K562 (cell line): ENCODE measurements at regions not wholly inside any gene's neighbourhood (a gene's known extent, or its start where the extent isn't known, plus 50 kb on each side); places are given as distances from the start of the nearest gene placed in this dataset.

Experiments
- ATAC-seq: fragments of 200-7000 bp; cut with Tn5 transposase; 3 replicates; pipeline ENCODE4 v1.9.1; 2020; ENCODE audit warnings: moderate library complexity
- BruUV-seq: library from RNA; stranded (reverse); fragments of 400-500 nt; replicated peaks from 2 replicates; lab custom pipeline; 2021; lab: Mats Ljungman, UMichigan
- CTCF ChIA-PET: fragments of 300-600 bp; formaldehyde crosslinking; extraction: SDS; loops from one replicate; lab custom pipeline; 2021; ENCODE audit warnings: low intra/inter-chr PET ratio; lab: Yijun Ruan, JAX
- POLR2A ChIA-PET: fragments of 300-600, 350-650 bp; sonication (Branson Sonifier 250); formaldehyde crosslinking; extraction: SDS; loops from one replicate; lab custom pipeline; 2021; ENCODE audit warnings: antibody characterized with exemption, inconsistent platforms; lab: Yijun Ruan, JAX
- DNase-seq, 4 experiments: peaks; one replicate each; pipeline versions ENCODE4 v3.0.0 to v3.0.0-alpha.2; 2011 to 2018; ENCODE audit warnings: low spot score in 3 of 4, mixed read lengths in 3 of 4; ENCODE audit errors: extremely low read depth in 1 of 4
- FAIRE-seq: peaks from 2 replicates; lab custom pipeline; 2011; peaks lifted over from hg19 to GRCh38; lab: Jason Lieb, UNC
- H2AFZ ChIP-seq: 2 replicates; pipeline ENCODE4 v1.6.0; 2011; ENCODE audit warnings: low read depth, low read length, control low read depth, inconsistent platforms
- H3K27ac ChIP-seq: fragments of 200-600 bp; 3 replicates; pipeline ENCODE4 v1.8.0; 2011; ENCODE audit warnings: low read depth, mild to moderate bottlenecking, control low read depth, inconsistent platforms, low read length, moderate library complexity, mixed read lengths; ENCODE audit errors: extremely low read depth
- H3K27me3 ChIP-seq, 2 experiments: fragments of 300-600 bp in 1 of 2; 2 replicates in 1 of 2; 3 replicates in 1 of 2; pipeline versions ENCODE4 v1.6.0 to v1.8.0; 2011; ENCODE audit warnings: inconsistent platforms in 2 of 2, low read length in 2 of 2, mild to moderate bottlenecking in 1 of 2, mixed read lengths in 1 of 2, moderate library complexity in 1 of 2; ENCODE audit not compliant: control insufficient read depth in 2 of 2, insufficient read depth in 2 of 2
- H3K36me3 ChIP-seq: fragments of 300-600 bp; 3 replicates; pipeline ENCODE4 v1.8.0; 2011; ENCODE audit warnings: mild to moderate bottlenecking, low read length, inconsistent platforms; ENCODE audit not compliant: control insufficient read depth, insufficient read depth
- H3K4me1 ChIP-seq, 2 experiments: fragments of 200-600 bp in 1 of 2; replicated peaks in 1 of 2; 2 replicates in 1 of 2; 3 replicates in 1 of 2; pipeline versions ENCODE4 v1.5.1 to v1.8.0; 2011; ENCODE audit warnings: inconsistent platforms in 2 of 2, low read length in 2 of 2, mild to moderate bottlenecking in 1 of 2, mixed read lengths in 1 of 2, moderate library complexity in 1 of 2; ENCODE audit not compliant: control insufficient read depth in 2 of 2, insufficient read depth in 2 of 2
- H3K4me2 ChIP-seq: 2 replicates; pipeline ENCODE4 v1.6.1; 2011; ENCODE audit warnings: low read length, control low read depth, inconsistent platforms, mixed read lengths; ENCODE audit not compliant: insufficient read depth
- H3K4me3 ChIP-seq: fragments of 200-600 bp; sonication (generic), shearing (Covaris generic); 2 replicates; pipeline ENCODE4 v1.5.1; 2016; ENCODE audit warnings: control low read depth, inconsistent platforms
- H3K79me2 ChIP-seq: fragments of 200-600 bp; 3 replicates; pipeline ENCODE4 v1.8.0; 2011; ENCODE audit warnings: low read length, inconsistent platforms; ENCODE audit not compliant: control insufficient read depth, insufficient read depth
- H3K9ac ChIP-seq, 2 experiments: 2 replicates each; pipeline versions ENCODE4 v1.6.0 to v1.6.1; 2011; ENCODE audit warnings: low read depth in 2 of 2, low read length in 2 of 2, control low read depth in 1 of 2, inconsistent platforms in 1 of 2, mild to moderate bottlenecking in 1 of 2, mixed read lengths in 1 of 2; ENCODE audit not compliant: insufficient read depth in 1 of 2
- H3K9me1 ChIP-seq: one replicate; pipeline ENCODE4 v1.6.0; 2011; ENCODE audit warnings: inconsistent platforms, mild to moderate bottlenecking, low read length, moderate library complexity; ENCODE audit not compliant: control insufficient read depth, insufficient read depth
- H3K9me3 ChIP-seq: replicated peaks from 2 replicates; pipeline ENCODE4 v1.5.1; 2011; ENCODE audit warnings: low read depth, low read length, inconsistent platforms; ENCODE audit not compliant: control insufficient read depth, insufficient read depth
- H4K20me1 ChIP-seq: replicated peaks from 2 replicates; pipeline ENCODE4 v1.6.1; 2011; ENCODE audit warnings: low read length, inconsistent platforms, mixed read lengths; ENCODE audit not compliant: control insufficient read depth, insufficient read depth
- CEBPB ChIP-seq: fragments of 450-650 bp; IDR thresholded peaks from 2 replicates; pipeline ENCODE4 v1.6.1; 2016; ENCODE audit warnings: missing genetic modification characterization, missing compliant biosample characterization
- CGGBP1 ChIP-seq: fragments of 250-450 bp; sonication (Bioruptor Pico); IDR thresholded peaks from 2 replicates; pipeline ENCODE4 v1.9.0; 2021; ENCODE audit warnings: mild to moderate bottlenecking
- CXXC5 ChIP-seq: fragments of 250-450 bp; sonication (Bioruptor Pico); IDR thresholded peaks from 2 replicates; pipeline ENCODE4 v1.8.0; 2022; ENCODE audit warnings: inconsistent platforms, mild to moderate bottlenecking, moderate library complexity
- FOXK1 ChIP-seq: sonication (generic); formaldehyde crosslinking; IDR thresholded peaks from 2 replicates; pipeline ENCODE4 v1.8.0; 2022; ENCODE audit warnings: missing genetic modification reagents, mild to moderate bottlenecking, borderline replicate concordance
- MXI1 ChIP-seq: IDR thresholded peaks from 2 replicates; pipeline ENCODE4 v1.6.1; 2011; ENCODE audit warnings: low read depth, mild to moderate bottlenecking, improper control_type of control experiment, low read length
- NCOA6 ChIP-seq: fragments of 450-650 bp; IDR thresholded peaks from 2 replicates; pipeline ENCODE4 v1.6.1; 2017; ENCODE audit warnings: mild to moderate bottlenecking
- NR2C1 ChIP-seq, 2 experiments: fragments of 450-650 bp; IDR thresholded peaks; 2 replicates each; pipeline ENCODE4 v1.6.1; 2017; ENCODE audit warnings: mild to moderate bottlenecking in 2 of 2, antibody characterized with exemption in 1 of 2, inconsistent platforms in 1 of 2, missing compliant biosample characterization in 1 of 2, missing genetic modification characterization in 1 of 2
- PHF20 ChIP-seq: fragments of 450-650 bp; IDR thresholded peaks from 2 replicates; pipeline ENCODE4 v1.6.1; 2018; ENCODE audit not compliant: partially characterized antibody
- PHF21A ChIP-seq: fragments of 450-650 bp; IDR thresholded peaks from 2 replicates; pipeline ENCODE4 v1.6.1; 2017; ENCODE audit warnings: low read depth, borderline replicate concordance
- RUNX1 ChIP-seq: sonication (generic); IDR thresholded peaks from 2 replicates; pipeline ENCODE4 v1.6.1; 2016; ENCODE audit warnings: antibody characterized with exemption, low read depth
- TSHZ1 ChIP-seq: fragments of 250-450 bp; sonication (Bioruptor Pico); IDR thresholded peaks from 2 replicates; pipeline ENCODE4 v1.4.0; 2020; ENCODE audit warnings: mild to moderate bottlenecking, moderate library complexity
- ZNF507 ChIP-seq: conservative IDR thresholded peaks from 2 replicates; pipeline ENCODE4 v1.6.1; 2017; ENCODE audit warnings: missing genetic modification characterization, missing compliant biosample characterization
- WGBS: fragments of 100-300 bp; shearing (Covaris generic); methylation state at CpG from one replicate; pipeline ENCODE4 v1.1.6; 2016; ENCODE audit warnings: low coverage, mixed read lengths; ENCODE audit not compliant: insufficient coverage; ENCODE audit errors: missing lambda C conversion rate; 5-methylcytosine and 5-hydroxymethylcytosine counted together
- in situ Hi-C: fragments of 300-500 bp; cut with MboI; formaldehyde crosslinking; loops from 4 replicates; pipeline ENCODE4 v1.15.0; 2018; ENCODE audit warnings: inconsistent platforms, mixed read lengths
- intact Hi-C: fragments of 100-400 bp; cut with micrococcal nuclease; formaldehyde crosslinking; loops from 2 replicates; pipeline ENCODE4 v1.14.2; 2022
- TF ChIP-seq, protein P1 (sequence below): IDR thresholded peaks from 2 replicates; pipeline ENCODE4 v1.6.1; 2014; ENCODE audit warnings: antibody characterized with exemption
- TF ChIP-seq, protein P2 (sequence below): sonication (generic); formaldehyde crosslinking; IDR thresholded peaks from 2 replicates; pipeline ENCODE4 v1.9.0; 2022; ENCODE audit warnings: mild to moderate bottlenecking, missing genetic modification reagents
- TF ChIP-seq, protein P3 (sequence below): sonication (generic); formaldehyde crosslinking; IDR thresholded peaks from 2 replicates; pipeline ENCODE4 v1.9.0; 2022; ENCODE audit warnings: mild to moderate bottlenecking, missing genetic modification reagents

DNA sequence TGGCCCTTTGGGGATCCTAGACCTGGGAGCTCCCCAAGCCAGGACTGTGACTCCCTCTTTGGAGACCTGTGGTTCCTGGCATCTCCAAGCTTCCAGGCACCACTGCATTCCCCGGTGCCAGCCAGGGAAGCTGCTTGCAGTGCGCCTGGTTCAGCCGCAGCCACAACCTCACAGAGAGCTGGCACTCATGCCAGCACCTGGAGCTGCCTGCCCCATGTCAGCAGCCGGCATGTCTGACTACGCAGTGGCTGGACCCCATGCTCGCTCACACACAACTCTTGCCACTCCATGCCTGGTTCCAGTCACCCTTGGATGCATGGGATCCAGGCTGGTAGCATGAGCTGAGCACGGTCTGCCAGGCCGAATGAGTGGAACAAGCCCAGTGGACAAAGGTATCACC is 426.6 kb downstream of the LRRIQ3 start (continued):
- TF ChIP-seq, protein P1, sequence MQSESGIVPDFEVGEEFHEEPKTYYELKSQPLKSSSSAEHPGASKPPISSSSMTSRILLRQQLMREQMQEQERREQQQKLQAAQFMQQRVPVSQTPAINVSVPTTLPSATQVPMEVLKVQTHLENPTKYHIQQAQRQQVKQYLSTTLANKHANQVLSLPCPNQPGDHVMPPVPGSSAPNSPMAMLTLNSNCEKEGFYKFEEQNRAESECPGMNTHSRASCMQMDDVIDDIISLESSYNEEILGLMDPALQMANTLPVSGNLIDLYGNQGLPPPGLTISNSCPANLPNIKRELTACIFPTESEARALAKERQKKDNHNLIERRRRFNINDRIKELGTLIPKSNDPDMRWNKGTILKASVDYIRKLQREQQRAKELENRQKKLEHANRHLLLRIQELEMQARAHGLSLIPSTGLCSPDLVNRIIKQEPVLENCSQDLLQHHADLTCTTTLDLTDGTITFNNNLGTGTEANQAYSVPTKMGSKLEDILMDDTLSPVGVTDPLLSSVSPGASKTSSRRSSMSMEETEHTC, result no peak

GRCh38 chr1:73770109-73770905 is 427.7 kb downstream of the LRRIQ3 start:
- BruUV-seq, result no TSS peak
- ATAC-seq (no peak), FAIRE-seq (no peak), DNase-seq (no peak)
- no peaks in the 10 kb centered on the region for H3K36me3 ChIP-seq
- no peaks in the 10 kb centered on the region for H3K9me3 ChIP-seq
- H3K27ac ChIP-seq, result no peak overlapping the region
- in situ Hi-C loops (no loop called here), intact Hi-C loops (no loop called here)
- no peaks in the 10 kb centered on the region for H4K20me1 ChIP-seq
- no peaks in the 10 kb centered on the region for H3K79me2 ChIP-seq
- H2AFZ ChIP-seq, result no peak overlapping the region
- no peak overlapping the region for H3K9ac ChIP-seq
- 1% methylated on average over 10 of the region's 10 CpGs for WGBS
- H3K4me2 ChIP-seq, result no peak overlapping the region
- ChIA-PET CTCF (no interaction called here), POLR2A (no interaction called here)
- H3K9me1 ChIP-seq, result no peaks in the 10 kb centered on the region
- TF ChIP-seq MXI1, result no peak
- no peak for TF ChIP-seq PHF21A
- no peak for TF ChIP-seq FOXK1 (CRISPR knock-in tag)
- TF ChIP-seq CEBPB (tag), result no peak
- no peak for TF ChIP-seq CXXC5
- TF ChIP-seq PHF20, result no peak
- no peak for TF ChIP-seq NCOA6
- TF ChIP-seq RUNX1, result no peak
- TF ChIP-seq NR2C1 (IDR thresholded peaks at IDR 0.05), result no peak
- TF ChIP-seq NR2C1 (tag; IDR thresholded peaks at IDR 0.05), result no peak
- no peak for TF ChIP-seq CGGBP1 (CRISPR knock-in tag)
- TF ChIP-seq, protein P2, sequence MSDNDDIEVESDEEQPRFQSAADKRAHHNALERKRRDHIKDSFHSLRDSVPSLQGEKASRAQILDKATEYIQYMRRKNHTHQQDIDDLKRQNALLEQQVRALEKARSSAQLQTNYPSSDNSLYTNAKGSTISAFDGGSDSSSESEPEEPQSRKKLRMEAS (CRISPR knock-in tag), result no peak
- TF ChIP-seq, protein P3, sequence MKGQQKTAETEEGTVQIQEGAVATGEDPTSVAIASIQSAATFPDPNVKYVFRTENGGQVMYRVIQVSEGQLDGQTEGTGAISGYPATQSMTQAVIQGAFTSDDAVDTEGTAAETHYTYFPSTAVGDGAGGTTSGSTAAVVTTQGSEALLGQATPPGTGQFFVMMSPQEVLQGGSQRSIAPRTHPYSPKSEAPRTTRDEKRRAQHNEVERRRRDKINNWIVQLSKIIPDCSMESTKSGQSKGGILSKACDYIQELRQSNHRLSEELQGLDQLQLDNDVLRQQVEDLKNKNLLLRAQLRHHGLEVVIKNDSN (CRISPR knock-in tag), result no peak
- no peak for TF ChIP-seq ZNF507 (tag)
- TF ChIP-seq TSHZ1 (CRISPR knock-in tag), result no peak
- no peak overlapping the region for H3K4me3 ChIP-seq
- H3K4me1 ChIP-seq, result no peaks in the 10 kb centered on the region
- H3K27me3 ChIP-seq, result no peaks in the 10 kb centered on the region
